Urothelium cell line (cell line): ENCODE measurements at regions not wholly inside any gene's neighbourhood (a gene's known extent, or its start where the extent isn't known, plus 50 kb on each side); places are given as distances from the start of the nearest gene placed in this dataset.
"Not testable (repeated sequence)": the region's sequence is repeated elsewhere in the genome, so short reads cannot be mapped to it uniquely, and the experiment has no call there.

Source experiments
- DNase-seq: peaks from one replicate; pipeline ENCODE4 v3.0.0; 2011; ENCODE audit warnings: low spot score, mixed read lengths
- FAIRE-seq: peaks from 2 replicates; lab custom pipeline; 2011; peaks lifted over from hg19 to GRCh38; lab: Jason Lieb, UNC

DNA sequence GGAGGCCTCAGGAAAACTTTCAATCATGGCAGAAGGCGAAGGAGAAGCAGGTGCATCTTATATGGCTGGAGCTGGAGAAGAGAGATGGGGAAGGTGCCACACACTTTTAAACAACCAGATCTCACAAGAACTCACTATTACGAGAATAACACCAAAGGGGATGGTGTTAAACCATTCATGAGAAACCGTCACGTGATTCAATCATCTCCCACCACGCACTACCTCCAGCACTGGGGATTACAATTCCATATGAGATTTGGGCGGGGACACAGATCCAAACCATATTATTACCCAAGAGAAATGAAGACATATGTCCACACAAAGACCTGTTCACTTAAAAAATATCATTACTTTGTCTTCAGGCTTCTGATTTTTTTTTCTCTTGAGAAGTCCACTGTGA is 518.5 kb downstream of the DCDC2C start:
- no peak for DNase-seq
- FAIRE-seq: no peak

DNA sequence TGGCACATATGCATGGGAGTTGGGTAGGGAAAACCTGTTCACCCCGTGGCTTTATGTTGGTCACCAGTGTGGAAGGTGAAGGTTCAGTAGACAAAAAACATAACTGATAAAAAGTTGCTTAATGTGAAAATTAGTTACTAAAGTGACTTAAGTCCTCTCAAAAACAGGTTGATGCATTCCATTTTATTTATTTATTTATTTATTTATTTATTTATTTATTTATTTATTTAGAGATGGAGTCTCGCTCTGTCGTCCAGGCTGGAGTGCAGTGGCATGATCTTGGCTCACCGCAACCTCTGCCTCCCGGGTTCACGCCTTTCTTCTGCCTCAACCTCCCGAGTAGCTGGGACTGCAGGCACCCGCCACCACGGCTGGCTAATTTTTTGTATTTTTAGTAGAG is 541.0 kb downstream of the DCDC2C start:
- not testable (repeated sequence) for FAIRE-seq, DNase-seq

DNA sequence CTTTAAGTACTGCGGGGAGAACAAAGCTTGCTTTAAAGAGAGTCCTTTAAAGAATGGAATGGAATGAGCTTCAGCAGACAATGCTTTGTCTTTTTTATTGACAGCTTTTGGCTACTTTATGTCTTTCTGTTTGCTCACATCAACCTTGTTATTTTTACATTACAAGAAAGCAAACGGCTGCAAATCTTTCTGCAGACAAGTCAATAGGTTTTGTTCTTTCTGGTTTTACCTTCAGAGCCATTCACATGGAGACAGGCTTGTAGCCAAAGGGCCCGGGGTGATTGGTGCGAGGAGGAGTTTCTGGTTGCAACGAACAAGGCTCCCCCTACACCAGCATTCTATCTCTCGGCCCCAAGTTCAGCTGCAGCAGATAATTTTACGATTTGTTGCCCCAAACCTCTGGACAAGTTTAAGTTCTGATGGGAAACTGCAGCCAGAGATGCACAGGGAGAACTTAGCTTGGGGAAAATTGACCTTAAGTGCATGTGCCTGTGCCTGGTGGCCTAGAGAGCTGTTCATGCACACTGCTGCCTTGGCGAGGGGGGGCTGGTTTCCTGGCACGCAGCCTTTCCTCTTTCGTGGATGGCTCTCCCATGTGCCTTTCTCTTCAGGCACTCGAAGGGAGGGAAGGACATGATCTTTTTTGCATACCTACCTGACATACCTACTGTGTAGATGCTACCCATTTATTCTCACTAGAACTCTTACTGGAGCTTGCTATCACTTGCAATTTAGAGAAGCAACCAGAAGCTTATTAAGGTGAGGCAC is 543.2 kb downstream of the DCDC2C start:
- DNase-seq (no peak), FAIRE-seq (no peak)

DNA sequence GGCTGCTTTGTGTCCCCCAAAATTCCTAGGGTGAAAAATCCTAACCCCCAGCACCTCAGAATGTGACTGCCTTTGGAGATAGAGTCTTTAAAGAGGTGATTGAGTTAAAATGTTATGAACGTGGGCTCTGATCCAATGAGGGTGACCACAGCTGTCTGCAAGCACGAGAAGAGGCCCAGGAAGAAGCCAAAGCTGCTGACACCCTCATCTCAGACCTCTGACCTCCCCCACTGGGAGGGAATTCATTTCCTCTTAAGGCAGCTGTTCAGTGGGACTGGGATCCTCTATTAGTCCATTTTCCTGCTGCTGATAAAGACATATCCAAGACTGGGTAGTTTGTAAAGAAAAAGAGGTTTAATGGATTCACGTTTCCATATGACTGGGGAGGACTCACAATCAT is 544.4 kb downstream of the DCDC2C start:
- no peak for DNase-seq
- no peak for FAIRE-seq

DNA sequence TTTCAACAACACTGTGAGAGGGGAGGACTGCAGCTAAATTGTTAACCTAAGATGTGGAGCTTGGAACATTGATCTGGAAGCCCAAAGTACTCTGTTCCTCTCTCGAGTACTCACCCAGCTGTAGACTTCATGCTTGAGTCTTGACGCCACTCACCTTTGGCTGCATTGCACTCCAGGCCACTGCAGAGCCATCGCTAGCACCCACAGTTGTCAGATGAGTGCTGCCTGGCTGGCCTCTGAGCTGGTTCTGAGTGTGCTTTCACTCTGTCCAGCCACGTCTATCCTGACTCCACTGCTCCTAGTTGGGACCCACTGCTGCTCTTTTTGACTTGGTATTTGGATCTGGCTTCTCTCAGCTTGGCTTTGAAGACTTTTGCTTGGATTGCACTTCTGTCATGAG is 552.1 kb downstream of the DCDC2C start:
- no peak for DNase-seq
- FAIRE-seq: no peak

DNA sequence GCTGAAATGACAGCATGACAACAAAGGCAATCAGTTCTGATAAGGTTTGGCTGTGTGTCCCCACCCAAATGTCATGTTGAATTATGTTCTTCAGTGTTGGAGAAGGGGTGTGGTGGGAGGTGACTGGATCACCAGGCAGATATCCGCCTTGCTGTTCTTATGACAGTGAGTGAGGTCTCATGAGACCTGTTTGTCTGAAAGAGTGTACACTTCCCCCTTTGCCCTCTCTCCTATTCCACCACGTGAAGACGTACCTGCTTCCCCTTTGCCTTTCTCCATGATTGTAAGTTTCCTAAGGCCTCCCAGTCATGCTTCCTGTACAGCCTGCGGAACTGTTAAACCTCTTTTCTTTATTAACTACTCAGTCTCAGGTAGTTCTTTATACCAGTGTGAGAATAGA is 553.0 kb downstream of the DCDC2C start:
- DNase-seq: no peak
- no peak for FAIRE-seq

DNA sequence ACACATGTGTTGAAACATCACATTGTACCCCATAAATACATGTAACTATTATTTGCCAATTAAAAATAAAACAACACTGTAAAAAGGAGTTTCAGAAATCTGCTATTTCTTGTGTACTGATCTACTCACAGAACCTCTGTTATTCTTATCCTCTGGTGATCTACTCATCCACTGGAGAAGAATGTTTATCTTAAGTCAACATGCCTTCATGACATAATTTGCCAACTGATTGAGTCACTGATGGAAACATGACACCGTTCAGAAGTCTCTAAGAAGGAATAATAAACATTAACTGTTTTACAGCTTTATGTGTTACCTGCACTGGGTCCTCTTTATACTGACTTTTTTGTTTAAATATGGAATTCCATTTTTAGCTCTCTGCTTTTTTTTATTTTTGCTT is 555.2 kb downstream of the DCDC2C start:
- DNase-seq (peak; percentile 26), FAIRE-seq (no peak)

DNA sequence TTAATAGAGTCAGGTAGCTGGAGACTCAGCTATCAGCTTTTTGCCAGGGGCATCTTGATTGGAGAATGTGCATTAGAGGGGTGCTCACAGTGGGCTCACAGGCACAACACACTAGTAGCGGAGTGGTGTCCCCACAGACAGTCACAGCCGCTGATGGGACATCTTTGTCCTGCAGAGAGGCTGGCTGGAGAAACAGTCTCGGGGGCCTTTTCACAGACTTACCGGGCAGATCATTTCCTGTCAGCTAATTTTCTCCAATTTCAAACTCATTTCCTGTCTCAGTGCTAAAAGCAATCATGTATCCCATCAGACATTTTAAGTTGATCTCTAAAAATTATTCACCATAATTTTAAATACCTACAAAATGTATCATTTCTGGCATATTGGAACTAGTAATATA is 562.6 kb downstream of the DCDC2C start:
- FAIRE-seq (no peak), DNase-seq (no peak)

DNA sequence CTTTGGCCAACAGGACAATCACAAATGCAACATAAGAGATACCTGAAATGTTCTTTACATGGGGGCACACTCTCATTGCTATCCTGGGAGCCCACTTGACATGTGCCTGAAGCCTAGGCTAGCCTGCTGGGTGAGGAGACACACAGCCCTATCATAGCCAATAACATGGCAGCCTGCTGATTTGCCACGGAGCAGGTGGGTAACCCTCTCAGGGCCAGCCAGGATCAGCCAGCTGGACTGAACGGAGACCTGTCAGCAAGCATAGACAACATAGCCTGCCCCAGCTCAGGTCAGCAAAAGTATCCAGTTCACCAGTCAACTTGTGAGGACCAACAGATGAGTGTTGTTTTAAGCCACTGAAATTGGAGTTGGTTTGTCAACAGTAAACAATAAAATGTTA is 566.5 kb downstream of the DCDC2C start:
- DNase-seq: no peak
- no peak for FAIRE-seq

DNA sequence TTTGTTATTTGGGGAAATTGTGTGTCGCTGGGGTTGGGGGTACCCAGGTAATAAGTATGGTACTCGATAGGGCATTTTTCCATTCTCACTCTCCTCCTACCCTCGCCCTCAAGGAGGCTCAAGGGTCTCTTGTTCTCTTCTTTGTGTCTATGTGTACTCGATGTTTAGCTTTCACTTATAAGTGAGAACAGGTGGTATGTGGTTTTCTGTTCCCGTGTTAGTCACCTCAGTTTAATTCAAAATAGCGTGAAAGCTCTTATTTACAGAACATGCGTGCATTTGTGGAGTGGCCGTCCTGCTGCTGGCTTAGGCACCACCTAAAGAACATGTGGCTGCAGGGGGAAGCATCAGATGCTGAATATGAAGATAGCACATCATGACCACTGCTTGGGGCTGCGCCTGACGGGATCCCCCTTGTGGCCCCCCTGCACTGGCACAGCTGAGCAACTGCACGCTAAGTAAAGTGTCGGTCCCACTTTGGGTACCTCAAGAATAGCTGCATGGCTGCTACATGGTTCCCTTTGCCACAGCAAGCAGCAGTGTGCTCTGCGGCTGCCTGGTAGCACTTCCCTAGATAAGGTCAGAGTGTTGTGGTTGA is 569.0 kb downstream of the DCDC2C start:
- FAIRE-seq: no peak
- DNase-seq: no peak

DNA sequence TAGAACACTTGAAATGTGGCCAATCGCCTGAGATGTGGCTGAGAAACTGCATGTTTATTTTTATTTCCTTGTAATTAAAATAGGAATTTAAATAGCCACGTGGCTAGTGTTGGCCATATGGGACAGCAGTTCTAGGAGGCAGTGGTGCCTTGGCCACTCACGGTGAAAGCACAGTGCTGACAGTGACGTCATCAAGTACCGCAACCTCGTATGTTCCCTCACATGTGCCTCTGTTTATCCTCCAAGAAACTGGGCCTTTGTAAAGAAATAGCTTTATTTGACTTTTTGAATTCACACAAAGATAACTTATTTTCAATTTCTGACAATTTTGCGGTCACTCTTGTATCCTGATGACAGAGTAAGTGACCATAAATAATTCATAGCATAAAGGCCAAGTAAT is 575.0 kb downstream of the DCDC2C start:
- DNase-seq: no peak
- FAIRE-seq: no peak

DNA sequence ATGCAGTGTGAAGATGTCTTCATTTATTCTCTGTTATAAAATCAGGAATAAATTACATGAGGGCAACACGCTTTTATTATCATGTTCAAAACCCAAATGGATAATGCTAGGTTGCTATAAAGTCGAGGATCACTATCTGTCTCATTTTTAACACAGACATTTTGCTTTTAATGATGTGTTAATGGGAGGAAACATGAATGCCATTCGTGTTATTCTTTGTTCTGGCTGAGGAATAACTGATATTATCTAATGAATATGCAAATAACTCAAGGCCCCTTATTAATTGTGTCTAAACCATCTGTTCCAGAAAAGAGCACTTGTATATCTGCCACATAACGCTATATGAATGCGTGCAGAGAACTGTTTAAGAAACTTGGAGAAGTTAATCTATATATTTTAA is 576.1 kb downstream of the DCDC2C start:
- no peak for FAIRE-seq

DNA sequence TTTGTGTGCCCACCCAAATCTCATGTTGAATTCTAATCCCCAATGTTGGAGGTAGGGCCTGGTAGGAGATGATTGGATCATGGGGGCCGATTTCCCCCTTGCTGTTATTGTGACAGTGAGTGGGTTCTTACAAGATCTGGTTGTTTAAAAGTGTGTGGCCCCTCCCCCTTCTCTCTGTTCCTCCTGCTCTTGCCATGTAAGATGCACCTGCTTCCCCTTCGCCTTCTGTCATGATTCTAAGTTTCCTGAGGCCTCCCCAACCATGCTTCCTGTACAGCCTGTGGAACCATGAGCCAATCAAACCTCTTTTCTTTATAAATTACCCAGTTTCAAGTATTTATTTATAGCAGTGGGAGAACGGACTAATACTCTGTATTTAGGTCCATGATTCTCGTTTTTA is 588.1 kb downstream of the DCDC2C start:
- DNase-seq (no peak), FAIRE-seq (no peak)

More for the DNA sequence above, 576.1 kb downstream of the DCDC2C start:
- no peak for DNase-seq

DNA sequence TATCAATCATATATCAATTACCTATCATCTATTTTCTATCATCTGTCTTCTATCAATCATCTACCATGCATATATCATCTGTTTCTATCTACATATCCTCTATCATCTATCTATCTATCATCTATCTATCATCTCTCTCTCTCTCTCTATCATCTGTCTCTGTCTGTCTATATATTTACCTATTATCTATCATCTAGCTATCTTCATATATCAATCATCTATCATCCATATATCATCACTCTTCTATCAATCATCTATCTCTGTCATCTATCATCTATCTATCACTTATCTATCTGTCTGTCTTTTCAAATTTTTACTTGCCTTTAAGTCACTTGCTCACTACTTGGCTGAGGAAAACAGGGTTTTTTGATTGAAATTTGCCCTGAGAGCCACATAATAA is 592.3 kb downstream of the DCDC2C start:
- DNase-seq (no peak), FAIRE-seq (no peak)

DNA sequence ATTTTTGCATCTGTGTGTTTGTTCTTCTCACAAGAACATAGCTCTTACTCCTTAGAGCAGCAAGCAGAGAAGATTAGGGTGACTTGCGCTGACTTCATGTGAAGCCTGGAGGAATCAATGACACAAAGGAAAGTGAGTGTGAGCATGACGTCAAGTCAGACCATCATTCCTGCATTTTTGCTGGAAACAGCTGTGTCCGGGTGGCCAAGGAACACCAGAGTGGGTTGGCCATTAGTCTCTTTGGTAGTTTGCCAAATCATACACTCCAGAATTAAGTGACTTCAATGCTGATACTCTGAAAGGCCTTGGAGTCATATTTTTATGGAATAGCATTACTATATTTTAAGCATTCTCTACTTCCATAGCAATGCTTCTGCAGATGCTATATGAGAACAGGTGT is 597.2 kb downstream of the DCDC2C start:
- DNase-seq: no peak
- FAIRE-seq: no peak

DNA sequence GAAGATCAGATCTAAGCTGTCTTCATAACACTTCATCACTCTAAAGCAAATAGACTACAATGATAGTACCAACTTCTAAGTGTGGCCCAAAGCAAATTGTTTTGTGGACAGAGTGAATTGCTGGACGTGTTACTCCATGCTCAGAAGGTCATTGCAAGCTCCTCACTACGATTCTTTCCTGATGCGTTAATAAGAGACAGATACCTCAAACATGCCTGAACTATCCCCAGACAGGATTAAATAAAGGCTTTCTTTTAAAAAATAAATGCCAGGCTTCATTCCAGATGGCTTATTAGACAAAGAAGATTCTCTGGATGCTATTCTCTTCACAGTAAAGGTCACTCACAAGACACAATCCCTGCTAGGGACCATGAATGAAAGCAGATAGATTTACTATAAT is 621.2 kb downstream of the DCDC2C start:
- no peak for FAIRE-seq
- no peak for DNase-seq

DNA sequence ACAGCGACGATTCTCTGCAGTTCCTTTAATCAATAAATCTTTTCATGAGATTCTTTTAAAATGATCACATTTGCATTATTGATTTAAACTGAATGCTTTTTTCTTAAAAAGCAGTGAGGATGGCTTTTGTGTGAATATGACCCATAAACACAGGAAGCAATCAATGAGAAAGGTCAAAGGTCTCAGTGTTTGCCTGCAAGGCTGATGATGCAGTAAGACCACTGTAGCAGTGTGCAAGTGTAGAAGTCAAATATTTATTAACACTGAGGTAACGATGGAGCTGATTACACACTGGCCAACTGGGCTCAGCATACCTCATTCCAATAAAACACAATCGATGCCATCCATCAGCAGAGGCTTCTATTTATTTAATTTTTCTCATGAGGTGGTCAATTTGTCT is 633.5 kb downstream of the DCDC2C start:
- FAIRE-seq: no peak

DNA sequence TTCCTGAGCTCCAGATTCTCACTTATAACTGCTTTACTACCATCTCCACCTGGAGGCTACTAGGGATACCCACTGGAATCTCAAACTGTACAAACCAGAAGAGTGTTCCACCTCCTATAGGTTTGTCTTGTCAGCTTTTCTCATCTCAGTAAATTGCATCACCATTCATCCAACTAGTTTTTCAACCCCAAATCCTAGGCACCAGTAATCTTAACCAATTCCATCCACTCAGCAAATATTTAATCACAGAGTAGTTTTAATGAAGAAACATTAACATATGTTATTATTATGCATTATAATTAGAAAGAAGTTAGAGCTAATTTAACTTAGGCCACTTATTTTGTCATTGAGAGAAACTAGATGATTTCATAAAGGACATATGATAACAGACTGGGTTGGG is 635.0 kb downstream of the DCDC2C start:
- DNase-seq (no peak), FAIRE-seq (no peak)

More for the DNA sequence above, 633.5 kb downstream of the DCDC2C start:
- DNase-seq: no peak

DNA sequence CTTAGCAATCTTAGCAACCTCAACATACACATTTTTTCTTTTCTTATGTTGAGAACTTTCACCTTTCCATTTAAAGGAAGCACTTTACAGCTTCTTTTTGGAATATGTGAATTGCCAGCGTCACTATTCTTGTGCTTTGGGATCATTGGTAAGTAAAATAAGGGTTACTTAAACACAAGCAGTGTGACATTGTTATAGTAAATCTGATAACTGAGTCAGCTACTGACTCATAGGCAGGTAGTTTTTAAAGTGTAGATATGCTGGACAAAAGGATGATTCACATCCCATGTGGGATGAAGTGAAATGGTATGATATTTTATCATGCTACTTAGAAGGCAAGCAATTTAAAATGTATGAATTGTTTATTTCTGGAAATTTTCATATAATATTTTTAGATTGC is 637.2 kb downstream of the DCDC2C start:
- no peak for FAIRE-seq
- DNase-seq: no peak

DNA sequence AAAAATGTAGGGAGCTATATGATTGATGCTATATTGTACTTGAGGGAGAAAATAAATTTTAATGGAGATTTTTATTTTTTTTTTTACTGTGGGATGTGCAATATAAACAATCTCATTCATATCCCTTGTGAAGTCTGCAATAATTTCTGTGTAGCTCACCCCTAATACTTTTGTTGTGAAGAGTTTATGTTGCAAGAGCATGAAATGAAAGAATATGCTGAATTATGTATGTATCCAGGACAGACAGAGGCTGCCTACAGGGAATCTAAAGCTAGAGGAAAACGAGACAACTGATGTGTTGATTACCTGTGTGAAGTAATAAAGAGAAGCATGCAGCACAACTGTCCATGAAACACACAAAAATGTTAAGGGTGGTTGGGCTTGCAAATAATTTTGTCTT is 643.3 kb downstream of the DCDC2C start:
- DNase-seq (no peak), FAIRE-seq (no peak)

DNA sequence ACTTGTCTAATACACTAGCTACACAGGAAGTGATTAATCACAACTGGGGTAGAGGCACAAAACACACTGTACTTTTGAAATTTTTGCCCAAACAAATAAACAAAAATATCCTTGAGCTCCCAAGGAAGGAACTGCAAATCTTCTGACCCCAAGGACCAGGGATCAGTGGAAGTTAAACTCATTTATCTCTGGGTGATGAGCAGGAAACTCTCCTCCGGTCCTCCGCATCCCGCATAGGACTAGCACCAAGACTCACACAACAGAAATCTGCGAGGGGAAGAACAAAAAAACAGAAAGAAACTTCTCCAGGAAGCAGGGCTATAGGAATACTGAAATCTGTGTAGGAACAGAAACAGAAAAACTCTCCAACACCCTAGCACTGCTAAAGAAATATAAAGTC is 650.3 kb downstream of the DCDC2C start:
- FAIRE-seq: no peak
- DNase-seq: no peak

DNA sequence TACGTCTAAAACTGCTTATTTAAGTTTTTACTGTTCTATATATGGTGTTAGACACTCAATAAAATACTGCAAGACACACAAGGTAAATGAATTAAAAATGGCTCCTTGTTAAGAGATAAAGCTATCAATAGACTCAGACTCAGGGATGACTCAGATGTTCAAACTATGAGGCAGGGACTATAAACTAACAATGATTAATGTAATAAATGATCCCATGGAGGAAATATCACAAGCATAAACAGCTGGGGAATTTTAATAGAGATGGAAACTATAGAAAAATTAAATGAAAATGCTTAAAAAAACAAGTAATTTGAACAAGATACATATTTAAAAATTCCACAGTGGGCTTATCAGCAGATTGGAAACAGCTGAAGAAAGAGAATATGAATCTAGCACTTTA is 650.8 kb downstream of the DCDC2C start:
- DNase-seq: no peak
- no peak for FAIRE-seq

DNA sequence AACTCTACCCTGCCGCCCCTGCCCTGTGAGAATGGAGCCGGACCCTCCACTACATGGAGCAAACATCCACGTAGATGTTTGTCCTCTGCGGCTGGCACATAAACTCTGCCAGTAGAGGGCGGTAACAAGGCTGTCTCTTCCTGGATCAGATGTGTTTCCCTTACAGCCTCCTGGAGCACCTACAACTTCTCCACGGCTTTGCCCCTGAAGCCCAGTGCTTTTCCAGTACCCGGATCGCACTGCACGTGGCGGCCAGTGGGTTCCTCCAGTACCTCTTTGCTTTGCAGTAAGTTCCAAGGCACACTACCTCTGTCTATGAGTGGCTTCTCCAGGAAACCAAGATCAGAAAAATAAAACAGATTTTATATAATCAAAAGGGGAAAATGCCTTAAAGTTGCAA is 651.3 kb downstream of the DCDC2C start:
- DNase-seq (peak; percentile 20), FAIRE-seq (no peak)
